ENCODE measurements at regions not wholly inside any gene's neighbourhood (a gene's known extent, or its start where the extent isn't known, plus 50 kb on each side); places are given as distances from the start of the nearest gene placed in this dataset.

- DNase-seq = no peak
These were observed 461.0 kb upstream of the JARID2 start for GRCh38 chr6:14784596-14785492.

GRCh38 chr6:14785493-14785790, 460.4 kb upstream of the JARID2 start:
- no peak for DNase-seq

- DNase-seq = no peak
These were observed 459.9 kb upstream of the JARID2 start for GRCh38 chr6:14786008-14786407.

GRCh38 chr6:14786455-14786854, 459.4 kb upstream of the JARID2 start:
- DNase-seq = no peak

- DNase-seq = no peak
These were observed 458.6 kb upstream of the JARID2 start for GRCh38 chr6:14787250-14787649.

GRCh38 chr6:14787677-14788076, 458.2 kb upstream of the JARID2 start:
- DNase-seq = no peak

- DNase-seq = no peak
These were observed 455.9 kb upstream of the JARID2 start for GRCh38 chr6:14789996-14790395.

- DNase-seq = no peak
These were observed 454.9 kb upstream of the JARID2 start for GRCh38 chr6:14790976-14791375.

- DNase-seq = peak; percentile 48
These were observed 454.3 kb upstream of the JARID2 start for GRCh38 chr6:14791526-14791925.

GRCh38 chr6:14792118-14792955, 453.5 kb upstream of the JARID2 start:
- peak; percentile 55 for DNase-seq

- no peak for DNase-seq
These were observed 450.4 kb upstream of the JARID2 start for GRCh38 chr6:14795451-14795850.

GRCh38 chr6:14796974-14797762, 448.7 kb upstream of the JARID2 start:
- DNase-seq = no peak

- DNase-seq = no peak
These were observed 447.8 kb upstream of the JARID2 start for GRCh38 chr6:14797875-14798593.

- DNase-seq = no peak
These were observed 447.3 kb upstream of the JARID2 start for GRCh38 chr6:14798594-14798982.

GRCh38 chr6:14798996-14799588, 446.8 kb upstream of the JARID2 start:
- DNase-seq = no peak

GRCh38 chr6:14799928-14800327, 445.9 kb upstream of the JARID2 start:
- peak; percentile 79 for DNase-seq

- no peak for DNase-seq
These were observed 443.2 kb upstream of the JARID2 start for GRCh38 chr6:14802514-14803160.

- peak; percentile 49 for DNase-seq
These were observed 441.7 kb upstream of the JARID2 start for GRCh38 chr6:14804001-14804784.

- DNase-seq = no peak
These were observed 441.1 kb upstream of the JARID2 start for GRCh38 chr6:14804785-14805210.

- no peak for DNase-seq
These were observed 439.8 kb upstream of the JARID2 start for GRCh38 chr6:14806101-14806500.

GRCh38 chr6:14807130-14807529, 438.7 kb upstream of the JARID2 start:
- no peak for DNase-seq

All from suppressor macrophage treated with lipopolysaccharide for 4 hours (primary cell).